DND-41 (cell line): ENCODE measurements at regions not wholly inside any gene's neighbourhood (a gene's known extent, or its start where the extent isn't known, plus 50 kb on each side); places are given as distances from the start of the nearest gene placed in this dataset.

ENCODE experiments used
- EZH2 ChIP-seq: IDR thresholded peaks from 3 replicates; pipeline ENCODE4 v1.6.1; 2012; ENCODE audit warnings: borderline replicate concordance, low read depth, mild to moderate bottlenecking, moderate library complexity, low read length, inconsistent platforms; ENCODE audit not compliant: severe bottlenecking
- TF ChIP-seq, protein P1 (sequence below): IDR thresholded peaks from 2 replicates; pipeline ENCODE4 v1.5.1; 2012; ENCODE audit warnings: borderline replicate concordance, low read length, moderate library complexity, mild to moderate bottlenecking; ENCODE audit not compliant: poor library complexity, severe bottlenecking; ENCODE audit errors: extremely low read depth

DNA sequence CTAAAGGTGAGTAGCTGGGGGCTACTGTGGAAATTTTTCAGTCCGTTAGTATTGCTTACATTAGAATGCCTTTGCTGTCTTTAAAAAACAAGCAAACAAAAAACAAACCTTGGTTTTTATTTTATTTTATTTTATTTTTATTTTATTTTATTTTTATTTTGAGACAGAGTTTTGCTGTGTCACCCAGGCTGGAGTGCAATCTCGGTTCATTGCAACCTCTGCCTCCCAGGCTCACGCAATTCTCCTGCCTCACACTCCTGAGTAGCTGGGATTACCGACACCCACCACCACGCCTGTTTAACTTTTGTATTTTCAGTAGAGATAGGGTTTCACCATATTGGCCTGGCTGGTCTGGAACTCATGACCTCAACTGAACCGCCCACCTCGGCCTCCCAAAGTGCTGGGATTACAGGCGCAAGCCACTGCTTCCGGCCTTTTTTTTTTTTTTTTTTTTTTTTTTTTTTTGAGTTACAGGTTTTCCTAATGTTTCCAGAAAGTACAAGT is 732.6 kb downstream of the KCNJ3 start:
- TF ChIP-seq, protein P1, sequence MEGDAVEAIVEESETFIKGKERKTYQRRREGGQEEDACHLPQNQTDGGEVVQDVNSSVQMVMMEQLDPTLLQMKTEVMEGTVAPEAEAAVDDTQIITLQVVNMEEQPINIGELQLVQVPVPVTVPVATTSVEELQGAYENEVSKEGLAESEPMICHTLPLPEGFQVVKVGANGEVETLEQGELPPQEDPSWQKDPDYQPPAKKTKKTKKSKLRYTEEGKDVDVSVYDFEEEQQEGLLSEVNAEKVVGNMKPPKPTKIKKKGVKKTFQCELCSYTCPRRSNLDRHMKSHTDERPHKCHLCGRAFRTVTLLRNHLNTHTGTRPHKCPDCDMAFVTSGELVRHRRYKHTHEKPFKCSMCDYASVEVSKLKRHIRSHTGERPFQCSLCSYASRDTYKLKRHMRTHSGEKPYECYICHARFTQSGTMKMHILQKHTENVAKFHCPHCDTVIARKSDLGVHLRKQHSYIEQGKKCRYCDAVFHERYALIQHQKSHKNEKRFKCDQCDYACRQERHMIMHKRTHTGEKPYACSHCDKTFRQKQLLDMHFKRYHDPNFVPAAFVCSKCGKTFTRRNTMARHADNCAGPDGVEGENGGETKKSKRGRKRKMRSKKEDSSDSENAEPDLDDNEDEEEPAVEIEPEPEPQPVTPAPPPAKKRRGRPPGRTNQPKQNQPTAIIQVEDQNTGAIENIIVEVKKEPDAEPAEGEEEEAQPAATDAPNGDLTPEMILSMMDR = no peak
- TF ChIP-seq EZH2 = no peak
